Mucosa of gallbladder (tissue), 1 donor: ENCODE measurements at regions not wholly inside any gene's neighbourhood (a gene's known extent, or its start where the extent isn't known, plus 50 kb on each side); places are given as distances from the start of the nearest gene placed in this dataset.
"Not testable (repeated sequence)": the region's sequence is repeated elsewhere in the genome, so short reads cannot be mapped to it uniquely, and the experiment has no call there.

Experiments used
- DNase-seq: peaks from one replicate; pipeline ENCODE4 v3.0.0-alpha.2; 2020; ENCODE audit warnings: low spot score
- donor health status: DM: no; HTN: no; CAD: no.

DNA sequence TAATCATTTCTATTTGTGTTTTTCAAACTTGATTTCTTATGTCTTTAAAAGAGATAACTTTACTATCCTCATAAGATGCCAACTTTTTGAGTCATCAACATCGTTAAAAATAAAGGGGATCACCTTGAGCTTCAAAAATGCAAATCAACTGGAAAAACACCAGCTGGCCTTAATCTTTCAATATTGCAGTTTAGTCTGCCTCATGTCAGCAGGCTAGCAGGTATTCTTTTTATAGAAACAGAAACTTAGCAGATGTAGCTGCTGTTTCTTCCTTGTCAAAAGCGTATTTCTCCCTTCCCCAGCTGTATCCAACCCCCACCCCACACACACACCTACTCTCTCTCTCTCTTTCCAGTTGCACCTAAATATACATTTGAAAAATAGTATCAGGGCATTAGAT is 154.1 kb upstream of the ZNF804A start:
- no peak for DNase-seq

DNA sequence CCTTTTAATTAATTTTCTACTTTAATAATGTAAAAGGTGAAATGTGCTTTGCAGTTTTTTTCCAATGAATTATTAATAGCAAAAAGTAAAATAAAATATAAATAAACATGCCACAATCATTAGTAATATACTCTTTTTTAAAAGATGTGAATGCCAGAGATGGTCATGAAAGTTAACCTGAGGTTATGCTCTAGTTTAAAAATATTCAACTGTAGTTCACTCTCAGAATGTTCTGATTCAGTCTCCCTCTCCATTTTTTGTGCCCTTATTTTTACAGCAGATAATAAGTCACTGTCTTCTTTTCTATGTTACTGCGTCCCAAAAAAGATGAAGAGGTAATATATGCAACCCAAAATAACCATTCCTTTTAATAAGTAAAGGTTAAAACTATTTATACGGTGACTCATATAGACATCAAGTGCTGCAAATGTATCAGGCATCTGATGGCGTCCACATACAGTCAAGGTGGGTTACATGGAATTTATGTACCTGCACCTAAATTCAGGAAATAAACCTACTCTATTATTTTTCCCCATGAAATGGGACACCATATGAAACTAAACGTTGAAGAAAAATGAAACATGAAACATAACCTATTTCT is 153.6 kb upstream of the ZNF804A start:
- DNase-seq, result no peak

DNA sequence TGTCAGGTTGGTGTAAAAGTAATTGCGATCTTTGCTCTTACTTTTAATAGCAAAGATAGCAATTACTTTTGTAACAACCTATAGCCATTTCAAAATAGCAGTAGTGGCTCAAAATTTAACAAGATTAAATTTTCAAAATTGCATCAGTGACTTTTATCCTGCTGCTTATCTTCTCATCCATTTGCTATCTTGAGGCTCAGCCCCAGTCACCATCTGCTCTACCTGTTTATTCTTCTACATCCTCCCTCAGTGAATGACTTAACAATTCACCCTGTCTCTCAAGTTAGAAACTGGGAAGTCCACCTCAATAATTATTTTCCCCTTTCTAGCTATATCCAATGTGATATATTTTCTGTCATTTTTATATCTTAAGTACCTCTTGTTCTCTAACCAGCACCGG is 148.6 kb upstream of the ZNF804A start:
- no peak for DNase-seq

DNA sequence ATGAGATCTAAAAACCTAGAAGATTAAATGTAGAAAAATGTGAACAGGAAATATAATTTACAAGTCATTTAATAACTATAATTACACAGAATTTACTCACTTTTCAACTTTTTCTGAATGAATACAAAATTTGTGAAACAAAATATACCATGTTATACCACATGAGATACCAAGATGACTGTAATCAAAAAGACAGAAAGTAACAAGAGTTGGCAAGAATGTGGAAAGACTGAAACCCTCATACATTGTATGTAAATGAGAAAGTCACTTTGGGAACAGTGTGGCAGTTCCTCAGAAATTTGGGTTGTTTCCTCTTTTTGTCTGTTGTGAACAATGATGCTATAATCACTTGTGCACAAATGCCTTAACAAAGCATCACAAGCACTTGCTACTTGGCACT is 145.4 kb upstream of the ZNF804A start:
- DNase-seq, result no peak

DNA sequence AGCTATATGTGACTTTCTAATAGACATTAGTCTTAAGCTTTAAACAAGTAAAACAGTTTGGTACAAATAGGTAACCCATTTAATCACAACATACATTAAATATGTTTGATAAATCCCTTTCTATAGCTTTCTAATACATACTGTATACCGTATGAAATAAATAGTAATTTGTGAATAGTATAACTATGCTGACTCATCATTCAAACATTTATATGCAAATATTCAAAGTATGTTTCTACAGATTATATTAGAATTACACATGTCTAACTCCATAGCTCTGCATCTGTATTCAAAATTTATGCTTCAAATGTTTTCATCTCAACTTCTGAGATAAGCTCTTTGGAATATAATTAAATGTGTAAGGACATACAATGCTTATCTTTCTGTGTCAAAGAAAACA is 142.7 kb upstream of the ZNF804A start:
- DNase-seq, result no peak

DNA sequence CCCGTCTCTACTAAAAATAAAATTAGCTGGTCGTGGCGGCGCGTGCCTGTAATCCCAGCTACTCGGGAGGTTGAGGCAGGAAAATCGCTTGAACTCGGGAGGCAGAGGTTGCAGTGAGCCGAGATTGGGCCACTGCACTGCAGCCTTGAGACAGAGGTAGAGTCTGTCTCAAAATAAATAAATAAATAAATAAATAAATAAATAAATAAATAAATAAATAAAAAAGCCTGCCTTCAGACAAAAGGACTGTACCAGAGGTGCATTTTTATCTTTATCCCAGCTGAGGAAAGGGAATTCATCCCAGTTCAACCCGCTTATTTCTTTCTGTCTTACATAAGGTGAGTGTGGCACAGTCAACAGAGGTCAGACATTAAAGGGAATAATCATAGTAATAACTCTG is 141.6 kb upstream of the ZNF804A start:
- not testable (repeated sequence) for DNase-seq

DNA sequence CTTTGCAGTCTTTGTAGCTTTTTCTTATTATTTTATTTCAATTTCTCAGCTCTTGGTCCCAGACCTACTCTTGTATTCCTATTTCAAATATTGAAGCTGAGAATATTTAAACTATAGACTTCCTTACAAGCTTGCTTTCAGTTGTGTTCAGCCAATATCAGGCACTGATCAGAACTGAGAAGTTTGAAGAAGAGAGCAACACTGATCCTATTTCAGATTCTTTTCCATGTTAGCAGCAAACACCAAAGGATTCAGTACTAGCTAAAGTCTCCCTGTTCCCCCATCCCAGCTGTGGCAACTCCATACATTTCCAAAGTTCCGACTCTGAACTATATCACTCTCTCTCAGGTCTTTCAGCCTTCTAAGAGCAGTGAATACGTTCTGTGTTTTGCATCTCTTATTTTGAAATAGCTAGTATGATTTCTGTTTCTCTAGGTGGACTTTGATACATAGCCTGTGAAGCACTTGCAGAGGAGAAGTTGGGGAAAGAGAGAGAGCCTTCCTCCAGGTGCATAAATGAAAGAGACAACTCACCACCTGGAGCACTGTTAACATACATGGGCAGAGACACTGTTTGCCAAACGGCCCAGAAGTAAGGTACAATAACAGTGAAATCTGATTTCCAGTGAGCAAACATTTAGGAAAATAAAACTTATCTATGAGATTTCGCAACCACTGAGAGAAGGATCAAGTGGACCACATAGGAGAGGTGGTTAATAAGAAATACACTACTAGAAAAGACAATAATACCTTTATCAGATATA is 135.0 kb upstream of the ZNF804A start:
- no peak for DNase-seq

DNA sequence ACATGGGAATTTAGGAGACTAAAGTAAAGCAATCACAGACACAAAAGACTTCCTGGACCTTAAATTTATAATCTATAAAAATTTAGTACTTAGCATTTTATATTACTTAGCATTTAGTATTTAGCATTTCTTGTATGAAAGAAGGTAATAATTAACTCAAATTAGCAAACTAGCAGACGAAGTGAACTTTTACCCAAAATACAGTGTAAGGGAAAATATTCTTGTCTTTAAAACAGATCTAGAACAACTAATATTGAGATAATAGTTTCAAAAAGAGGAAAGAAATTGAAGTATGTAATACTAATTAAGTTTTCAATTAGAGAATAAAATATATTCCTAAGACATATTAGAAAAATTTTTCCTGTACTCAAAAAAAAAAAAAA is 134.5 kb upstream of the ZNF804A start:
- no peak for DNase-seq

DNA sequence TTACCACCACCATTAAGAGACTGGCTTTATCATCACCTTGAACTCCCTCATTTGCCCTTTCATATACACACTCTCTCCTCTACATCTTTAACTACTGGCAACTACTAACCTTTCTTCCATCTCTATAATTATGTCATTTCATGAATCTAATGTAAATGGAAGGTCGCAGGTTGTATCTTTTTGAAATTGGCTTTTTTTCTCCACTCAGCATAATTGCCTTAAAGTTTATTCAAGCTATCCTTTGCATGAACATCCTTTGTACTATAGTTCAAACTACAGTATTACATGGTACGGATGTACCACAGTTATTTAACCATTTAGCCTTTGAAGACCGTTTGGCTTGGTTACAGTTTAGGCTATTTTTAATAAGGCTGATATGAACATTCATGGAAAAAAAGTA is 129.5 kb upstream of the ZNF804A start:
- DNase-seq, result no peak

DNA sequence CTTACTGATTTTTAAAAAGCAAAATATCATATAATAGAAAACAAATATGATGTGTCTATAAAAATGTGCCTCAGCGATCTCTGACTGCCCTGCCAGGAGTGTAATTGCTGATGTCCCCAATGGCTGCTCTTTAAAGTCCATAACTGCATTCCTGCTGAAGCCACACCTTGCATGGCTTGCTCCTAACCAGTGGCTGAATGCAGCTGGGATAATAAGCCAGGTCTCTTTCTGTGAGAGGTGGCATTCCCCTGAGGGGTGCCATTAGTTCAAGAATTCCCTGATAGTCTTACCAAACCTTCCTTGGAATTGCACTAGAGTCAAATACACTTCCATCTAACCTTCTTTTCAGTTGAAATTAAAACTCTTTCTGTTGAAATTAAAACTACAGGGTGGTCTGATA is 125.8 kb upstream of the ZNF804A start:
- DNase-seq, result no peak

DNA sequence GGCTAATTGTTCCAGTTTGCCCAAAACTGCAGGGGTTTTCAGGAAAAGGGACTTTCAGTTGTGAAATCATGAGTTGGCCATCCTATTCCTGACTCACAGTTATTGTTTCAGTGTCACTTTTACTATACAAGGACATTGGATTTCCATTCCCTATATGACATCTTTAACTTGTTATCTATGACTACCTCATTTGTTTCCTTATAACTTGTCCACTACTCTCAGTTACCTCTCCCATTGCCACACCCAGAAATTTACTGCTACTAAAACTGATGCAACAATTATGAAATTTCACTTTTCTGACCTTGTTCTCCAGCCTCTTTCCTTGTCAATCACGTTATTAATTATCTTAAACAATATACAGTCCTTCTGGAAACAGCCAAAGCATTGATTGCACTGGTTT is 116.5 kb upstream of the ZNF804A start:
- no peak for DNase-seq

DNA sequence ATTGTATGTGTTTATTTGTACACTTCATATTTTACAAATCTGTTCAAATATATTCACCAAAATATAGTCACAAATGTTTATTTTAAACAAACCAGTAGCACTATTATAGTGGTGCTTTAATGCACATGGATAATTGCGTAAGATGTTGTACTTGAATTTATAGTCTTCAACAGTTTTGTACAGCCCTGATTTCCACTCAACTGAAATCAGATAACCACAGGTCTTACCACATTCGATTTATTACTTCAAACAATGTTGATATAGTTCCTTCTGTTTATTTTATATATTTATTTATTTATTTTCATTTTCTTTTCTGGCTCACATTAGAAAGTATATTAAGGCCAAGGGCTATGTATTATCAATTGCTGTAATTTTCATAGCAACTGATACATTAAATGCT is 99.4 kb upstream of the ZNF804A start:
- DNase-seq, result no peak

DNA sequence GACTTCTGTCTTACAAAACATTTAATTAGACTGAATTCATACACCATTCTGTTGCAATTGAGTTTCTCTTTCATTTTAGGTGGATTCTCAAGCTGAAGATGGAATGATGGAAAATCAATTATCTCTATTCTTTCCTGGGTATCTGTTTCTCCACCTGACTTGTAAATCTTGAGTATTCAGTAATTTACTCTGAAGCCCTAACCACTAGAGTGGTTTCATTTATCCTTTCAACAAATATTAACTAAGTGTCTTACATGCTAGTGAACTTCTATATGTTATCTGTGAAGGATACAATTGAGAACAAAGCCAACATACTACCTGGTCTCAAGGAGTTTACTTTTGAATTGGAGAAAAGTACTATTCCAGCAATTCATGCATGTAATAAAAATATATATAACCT is 94.1 kb upstream of the ZNF804A start:
- DNase-seq, result no peak

DNA sequence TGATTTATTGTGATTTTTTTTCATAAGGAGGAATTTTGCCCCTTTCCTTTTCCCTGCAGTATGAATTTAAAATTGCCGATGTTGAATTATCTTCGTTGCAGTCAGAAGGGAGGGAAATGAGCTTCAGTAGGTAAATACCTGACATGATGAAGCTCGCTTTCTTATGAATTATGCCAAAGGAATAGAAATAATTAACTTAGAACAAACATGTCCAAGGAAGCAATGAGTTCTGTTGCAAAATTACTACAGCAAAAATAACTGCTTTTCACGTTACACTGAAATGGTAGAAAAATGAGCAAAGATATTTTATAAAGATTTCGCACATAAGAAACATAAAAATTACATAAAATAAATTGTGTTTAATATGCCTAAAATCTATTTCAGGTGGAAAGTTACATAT is 91.1 kb upstream of the ZNF804A start:
- DNase-seq, result no peak

DNA sequence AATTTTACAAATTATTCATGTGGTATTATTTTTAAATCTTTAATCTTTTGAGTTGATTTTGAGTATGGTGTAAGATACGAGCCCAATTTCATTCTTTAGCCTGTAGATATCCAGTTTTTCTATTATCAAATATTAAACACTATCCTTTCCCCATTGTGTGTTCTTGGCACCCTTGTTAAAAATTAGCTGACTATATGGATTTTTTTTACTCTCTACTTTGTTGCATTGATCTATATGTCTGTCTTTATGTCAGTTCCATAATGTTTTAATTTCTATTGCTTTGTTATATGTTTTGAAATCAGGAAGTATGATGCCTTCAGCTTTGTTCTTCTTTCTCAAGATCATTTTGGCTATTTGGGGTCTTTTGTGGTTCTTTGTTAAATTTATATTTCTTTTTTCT is 80.9 kb upstream of the ZNF804A start:
- no peak for DNase-seq

DNA sequence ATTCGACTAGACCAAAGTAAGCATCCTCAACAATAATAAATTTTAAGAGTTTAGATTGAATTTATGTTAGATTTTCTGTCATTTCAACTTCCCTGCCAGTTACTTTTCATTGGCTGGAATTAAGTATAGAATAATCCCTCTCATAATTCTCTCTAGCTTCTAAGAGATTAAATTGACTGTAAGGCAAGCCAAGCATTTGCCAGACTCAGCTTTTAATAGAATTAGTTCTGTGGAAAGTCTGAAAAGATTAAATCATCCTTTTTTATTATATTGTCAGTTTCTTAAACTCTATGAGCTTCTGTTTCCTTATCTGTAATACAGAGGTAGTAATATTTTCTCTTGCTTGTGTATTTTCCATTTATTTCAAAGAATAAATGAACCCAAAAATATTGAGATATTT is 77.9 kb upstream of the ZNF804A start:
- DNase-seq, result no peak

DNA sequence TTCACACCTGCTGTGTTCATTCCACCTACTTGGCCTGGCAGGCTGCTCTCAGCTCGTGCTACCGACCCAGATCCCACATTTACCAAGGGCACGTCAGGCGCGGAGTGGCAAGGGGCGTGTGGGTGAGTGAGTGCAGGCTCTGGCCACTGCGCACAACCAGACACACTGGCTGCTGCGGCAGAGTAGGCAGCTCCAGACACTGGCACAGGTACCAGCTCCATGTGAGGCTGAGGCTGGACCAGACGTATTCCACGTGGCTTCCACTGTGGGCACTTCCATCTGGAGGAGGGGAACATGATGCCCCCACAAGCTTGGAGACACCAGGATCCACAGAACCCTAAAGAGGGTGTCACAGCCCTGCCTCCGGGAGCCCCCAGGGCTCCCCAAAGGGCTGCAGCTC is 74.6 kb upstream of the ZNF804A start:
- DNase-seq, result no peak

DNA sequence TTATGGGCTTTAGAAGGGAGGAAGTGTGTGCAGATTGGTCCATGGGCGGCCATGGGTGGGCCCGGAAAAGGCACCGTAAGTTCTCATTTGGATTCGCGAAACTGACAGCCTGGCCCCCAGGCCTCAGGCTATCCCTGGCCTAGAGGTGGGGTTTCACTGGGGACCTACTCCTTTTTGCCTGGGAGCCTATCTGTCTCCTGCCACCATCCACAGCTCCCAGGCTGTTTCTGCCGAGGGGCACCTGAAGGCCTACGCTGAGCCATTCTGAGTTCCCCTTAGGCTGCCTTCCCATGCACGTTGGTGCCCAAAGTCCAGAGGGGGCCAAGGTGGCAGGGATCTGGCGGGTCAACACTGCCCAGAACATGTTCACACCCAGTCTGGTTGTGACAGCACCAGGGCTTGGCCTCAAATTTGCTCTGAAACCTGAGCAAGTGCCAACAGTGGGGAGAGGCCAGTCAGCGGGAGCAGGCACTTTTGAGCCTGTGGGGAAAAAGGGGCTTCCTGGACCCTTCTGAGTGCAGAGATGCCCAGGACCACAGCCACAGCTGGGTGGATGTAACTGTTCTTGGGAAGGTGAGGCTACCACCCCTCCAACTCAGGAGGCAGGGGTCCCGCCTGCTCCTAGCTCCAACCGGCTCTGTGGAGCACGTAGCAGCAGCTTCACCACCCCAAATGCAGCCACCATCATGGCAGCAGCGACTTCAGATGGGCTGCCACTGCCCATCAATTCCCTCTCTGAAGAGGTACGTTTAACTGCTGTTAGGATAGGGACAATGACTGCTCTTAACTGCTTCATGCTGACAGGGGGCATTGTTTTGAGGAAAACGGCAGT is 73.6 kb upstream of the ZNF804A start:
- DNase-seq, result no peak

DNA sequence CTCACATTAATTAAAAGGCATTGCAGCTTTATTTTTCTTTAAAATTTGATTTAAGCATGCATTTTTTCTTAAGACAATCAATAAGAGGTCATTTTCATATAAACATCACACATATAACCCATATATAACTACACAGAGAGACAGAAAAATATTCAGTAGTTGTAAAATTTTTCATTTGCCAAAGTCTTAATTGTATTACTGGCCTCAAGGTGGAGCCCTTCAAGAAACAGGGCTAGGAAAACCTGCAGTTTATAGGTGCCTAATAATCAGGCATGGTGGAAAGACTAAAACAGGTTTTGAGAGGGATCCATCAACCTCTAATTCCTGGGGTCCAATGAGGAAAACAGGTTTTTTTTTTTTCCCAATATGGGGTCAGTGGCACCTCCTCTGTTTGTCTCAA is 71.3 kb upstream of the ZNF804A start:
- no peak for DNase-seq

DNA sequence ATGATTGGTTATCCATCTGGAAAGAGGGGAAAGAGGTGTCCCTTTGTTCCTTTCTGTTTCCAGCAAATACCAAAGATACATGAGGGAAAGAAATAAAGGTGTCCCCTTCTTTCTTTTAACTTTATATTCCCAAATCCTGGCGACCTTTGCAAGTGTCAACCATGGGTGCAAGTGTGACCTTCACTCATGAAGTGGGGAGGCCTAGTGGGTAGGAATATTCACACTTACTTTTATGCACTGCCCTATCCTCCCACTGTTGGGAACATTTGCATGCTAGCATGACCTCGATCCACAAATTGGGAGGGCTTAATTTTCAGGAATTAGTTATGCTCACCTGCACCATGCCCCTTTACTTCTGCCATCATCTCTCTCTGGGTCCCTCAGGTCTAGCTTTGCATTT is 70.2 kb upstream of the ZNF804A start:
- no peak for DNase-seq

DNA sequence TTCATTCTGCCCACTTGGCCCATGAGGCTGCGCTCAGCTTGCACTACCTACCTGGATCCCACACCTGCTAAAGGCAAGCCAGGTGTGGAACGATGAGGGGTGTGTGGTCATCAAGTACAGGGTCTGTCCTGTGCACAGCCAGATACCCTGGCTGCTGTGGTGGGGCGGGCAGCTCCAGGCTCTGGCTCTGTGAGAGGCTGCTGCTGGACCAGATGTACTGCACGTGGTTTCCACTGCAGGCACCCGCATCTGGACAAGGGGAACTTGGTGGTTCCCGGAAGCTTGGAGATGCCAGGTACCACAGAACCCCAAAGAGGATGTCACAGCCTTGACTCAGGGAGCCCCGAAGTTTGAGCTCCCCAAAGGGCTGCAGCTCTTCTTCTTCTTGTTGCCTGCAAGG is 68.1 kb upstream of the ZNF804A start:
- DNase-seq, result no peak

DNA sequence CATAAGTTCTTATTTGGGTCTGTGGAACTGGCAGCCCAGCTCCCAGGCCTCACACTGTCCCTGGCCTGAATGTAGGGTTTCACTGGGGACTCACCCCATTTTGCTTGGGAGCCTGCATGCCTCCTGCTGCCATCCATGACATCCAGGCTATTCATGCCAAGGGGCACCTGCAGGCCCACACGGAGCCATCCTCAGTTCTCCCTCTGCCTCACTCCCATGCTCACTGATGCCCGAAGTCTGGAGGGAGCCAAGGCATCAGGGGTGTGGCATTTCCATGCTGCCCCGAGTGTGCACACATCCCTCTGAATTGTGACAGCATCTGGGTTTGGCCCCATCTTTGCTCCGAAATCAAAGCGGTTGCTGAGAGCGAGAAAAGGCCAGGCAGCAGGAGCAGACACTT is 67.4 kb upstream of the ZNF804A start:
- DNase-seq, result no peak

DNA sequence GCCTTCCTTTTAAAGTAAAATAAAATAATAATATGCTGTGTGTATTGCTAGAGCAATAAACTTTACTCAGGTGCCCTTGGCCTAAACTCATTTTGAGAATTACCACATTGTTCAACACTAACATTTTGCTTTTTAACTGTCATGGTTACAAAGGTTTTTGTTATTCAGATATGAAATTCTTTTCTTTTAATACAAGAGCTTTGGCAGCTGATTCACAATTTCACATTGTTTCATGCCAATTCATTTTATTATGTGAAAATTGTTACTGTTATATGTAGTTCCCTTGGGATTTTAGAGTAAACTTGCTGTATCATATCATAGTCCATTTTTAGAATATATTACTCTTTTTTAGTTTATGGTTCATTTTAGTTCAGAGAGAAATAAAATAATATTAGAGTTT is 65.8 kb upstream of the ZNF804A start:
- DNase-seq, result no peak
